GM18861 (cell line): ENCODE measurements at regions not wholly inside any gene's neighbourhood (a gene's known extent, or its start where the extent isn't known, plus 50 kb on each side); places are given as distances from the start of the nearest gene placed in this dataset.
"Not testable (repeated sequence)": the region's sequence is repeated elsewhere in the genome, so short reads cannot be mapped to it uniquely, and the experiment has no call there.

Source experiments
- ATAC-seq: cut with Tn5 transposase; IDR thresholded peaks from one replicate; pipeline ENCODE4 v1.9.1; 2021; ENCODE audit not compliant: unreplicated experiment

GRCh38 chr4:148692242-148692641 lies 250.0 kb upstream of the NR3C2 start:
- no peak for ATAC-seq

- no peak for ATAC-seq
Observed at GRCh38 chr4:148686449-148686848, 244.2 kb upstream of the NR3C2 start.

DNA sequence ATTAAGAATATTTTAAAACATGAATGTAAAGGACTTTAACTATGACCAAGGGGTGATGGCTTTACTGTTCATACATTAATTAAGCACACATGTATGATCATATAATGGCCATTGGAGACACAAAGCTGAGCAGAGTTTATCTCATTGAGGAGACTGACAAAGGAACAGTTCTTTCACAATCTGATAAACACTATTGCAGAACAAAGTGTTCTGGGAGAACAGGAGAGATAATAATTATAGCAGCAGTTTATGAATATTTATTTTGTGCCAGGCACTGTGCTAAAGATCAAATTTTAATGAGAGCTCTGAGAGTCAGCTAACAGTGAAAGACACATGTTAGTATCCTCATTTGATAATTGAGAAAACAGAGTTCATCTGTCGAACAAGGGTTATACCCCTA lies 242.4 kb upstream of the NR3C2 start:
- no peak for ATAC-seq

- no peak for ATAC-seq
Observed at GRCh38 chr4:148680884-148681283, 238.7 kb upstream of the NR3C2 start.

DNA sequence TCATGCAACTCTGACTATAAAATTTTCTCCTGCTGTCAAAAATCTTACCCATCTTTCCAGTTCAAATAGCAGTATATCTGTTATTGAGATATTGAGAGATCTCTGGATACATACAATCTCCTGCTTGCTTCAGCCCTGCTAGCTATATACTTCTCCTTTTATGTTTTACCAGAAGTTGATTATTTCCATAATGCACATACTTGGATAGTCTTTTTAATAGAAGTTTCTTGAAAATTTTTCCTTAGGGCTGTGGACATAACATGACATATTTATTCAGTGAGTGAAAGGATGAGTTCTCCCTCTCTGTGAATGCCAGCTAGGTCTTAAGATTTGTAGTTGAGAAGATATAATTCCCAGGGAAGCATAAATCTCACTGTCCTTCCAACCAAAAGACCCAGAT lies 234.1 kb upstream of the NR3C2 start:
- no peak for ATAC-seq

GRCh38 chr4:148674876-148675275 lies 232.7 kb upstream of the NR3C2 start:
- no peak for ATAC-seq

DNA sequence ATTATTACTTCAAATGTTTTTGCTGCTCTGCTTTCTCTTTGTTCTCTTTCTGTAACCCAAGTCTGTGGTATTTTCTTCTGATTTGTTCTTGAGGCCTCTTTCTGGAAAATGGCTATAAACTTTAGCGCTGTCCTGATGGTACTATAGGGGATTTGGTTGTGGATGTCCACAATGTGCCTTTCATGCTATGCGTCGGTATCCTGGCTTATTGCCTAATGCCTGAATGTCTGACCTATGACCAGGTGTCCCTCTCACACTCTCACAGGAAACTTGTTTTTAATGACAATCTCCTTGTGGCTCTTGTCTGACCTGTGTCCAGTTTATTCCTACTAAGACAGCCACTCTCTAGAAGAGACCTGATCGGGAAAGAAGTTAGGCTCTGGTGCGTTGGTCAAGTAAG lies 222.4 kb upstream of the NR3C2 start:
- no peak for ATAC-seq

GRCh38 chr4:148654131-148654530 lies 211.9 kb upstream of the NR3C2 start:
- no peak for ATAC-seq

DNA sequence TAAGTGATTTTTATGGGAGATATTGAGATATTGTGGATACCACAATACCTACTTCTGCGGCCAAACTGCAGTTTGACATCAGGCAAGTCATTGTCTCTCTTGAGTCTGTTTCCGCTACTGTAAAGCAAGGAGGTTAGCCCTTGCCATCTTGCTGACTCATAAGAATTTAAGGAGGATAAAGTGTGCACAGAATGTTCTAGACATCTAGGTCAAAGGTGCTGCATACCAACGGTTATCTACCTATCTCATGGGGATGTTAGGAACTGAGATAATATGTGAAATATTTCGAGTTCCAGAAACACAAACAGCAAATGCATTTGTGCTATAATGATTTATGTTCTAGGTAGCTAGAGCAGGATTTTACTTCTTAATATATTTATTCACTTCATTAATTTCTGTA lies 211.5 kb upstream of the NR3C2 start:
- no peak for ATAC-seq

GRCh38 chr4:148651991-148652390 lies 209.8 kb upstream of the NR3C2 start:
- ATAC-seq: no peak

GRCh38 chr4:148649652-148650331 lies 207.6 kb upstream of the NR3C2 start:
- no peak for ATAC-seq

- ATAC-seq: no peak
Observed at GRCh38 chr4:148643851-148644250, 201.6 kb upstream of the NR3C2 start.

- no peak for ATAC-seq
Observed at GRCh38 chr4:148642907-148643306, 200.7 kb upstream of the NR3C2 start.

- ATAC-seq: not testable (repeated sequence)
Observed at GRCh38 chr4:148638079-148638478, 195.9 kb upstream of the NR3C2 start.

DNA sequence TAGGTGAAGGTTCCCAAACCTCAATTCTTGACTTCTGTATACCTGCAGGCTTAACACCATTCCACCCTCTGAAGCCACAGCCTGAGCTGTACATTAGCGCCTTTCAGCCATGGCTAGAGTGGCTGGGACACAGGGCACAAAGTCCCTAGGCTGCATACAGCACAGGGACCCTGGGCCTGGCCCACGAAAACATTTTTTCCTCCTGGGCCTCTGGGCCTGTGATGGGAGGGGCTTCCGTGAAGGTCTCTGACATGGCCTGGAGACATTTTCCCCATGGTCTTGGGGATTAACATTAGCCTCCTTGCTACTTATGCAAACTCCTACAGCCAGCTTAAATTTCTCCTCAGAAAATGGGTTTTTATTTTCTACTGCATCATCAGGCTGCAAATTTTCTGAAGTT lies 195.2 kb upstream of the NR3C2 start:
- not testable (repeated sequence) for ATAC-seq

DNA sequence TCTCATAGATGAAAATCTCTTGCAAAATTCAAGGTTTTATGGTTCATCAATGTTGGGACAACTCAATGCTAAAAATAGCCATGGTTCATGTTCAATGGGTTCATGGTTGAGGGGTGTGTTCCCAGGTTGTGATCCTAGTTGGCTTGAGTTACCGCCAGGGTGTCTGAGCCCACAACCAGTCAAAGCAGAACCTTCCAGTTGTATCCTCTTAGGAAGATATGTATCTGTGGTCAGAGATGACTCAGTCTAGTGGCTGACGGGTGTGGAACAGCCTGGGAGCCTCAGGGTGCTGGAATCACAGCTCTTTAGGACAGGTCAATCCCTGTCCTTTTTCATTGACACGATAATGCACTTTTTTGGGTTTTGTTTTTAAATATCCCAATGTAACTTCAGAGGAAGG lies 192.3 kb upstream of the NR3C2 start:
- no peak for ATAC-seq

DNA sequence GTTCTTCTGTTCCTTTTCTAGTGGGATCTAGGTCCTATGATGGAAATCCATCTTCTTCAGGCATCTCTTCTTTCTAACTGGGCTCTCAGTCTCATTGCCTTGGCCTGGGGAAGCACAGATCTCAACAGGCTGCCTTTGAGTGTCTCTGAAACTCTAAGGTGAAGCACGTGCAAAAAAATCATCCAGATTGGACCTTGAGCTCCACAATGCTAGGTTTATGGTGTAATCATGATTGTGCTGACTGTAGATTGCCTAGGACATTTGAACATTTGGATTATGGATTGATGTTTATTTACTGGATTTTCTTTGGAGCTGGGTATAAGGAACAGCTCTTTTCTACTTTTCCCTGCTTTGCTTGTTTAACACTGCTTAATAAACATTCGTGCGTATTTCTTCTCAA lies 191.5 kb upstream of the NR3C2 start:
- ATAC-seq: no peak

DNA sequence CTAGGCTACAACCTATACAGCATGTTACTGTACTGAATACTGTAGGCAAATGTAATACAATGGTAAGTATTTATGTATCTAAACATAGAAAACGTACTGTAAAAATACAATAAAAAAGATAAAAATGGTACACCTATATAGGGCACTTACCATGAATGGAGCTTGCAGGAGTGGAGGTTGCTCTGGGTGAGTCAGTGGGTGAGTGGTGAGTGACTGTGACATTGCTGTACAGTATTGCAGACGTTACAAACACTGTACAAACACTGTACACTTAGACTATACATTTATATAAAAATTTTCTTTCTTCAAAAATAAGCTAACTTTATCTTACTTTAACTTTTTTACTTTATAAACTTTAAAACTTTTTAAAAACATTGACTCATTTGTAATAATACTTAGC lies 190.3 kb upstream of the NR3C2 start:
- ATAC-seq: no peak

DNA sequence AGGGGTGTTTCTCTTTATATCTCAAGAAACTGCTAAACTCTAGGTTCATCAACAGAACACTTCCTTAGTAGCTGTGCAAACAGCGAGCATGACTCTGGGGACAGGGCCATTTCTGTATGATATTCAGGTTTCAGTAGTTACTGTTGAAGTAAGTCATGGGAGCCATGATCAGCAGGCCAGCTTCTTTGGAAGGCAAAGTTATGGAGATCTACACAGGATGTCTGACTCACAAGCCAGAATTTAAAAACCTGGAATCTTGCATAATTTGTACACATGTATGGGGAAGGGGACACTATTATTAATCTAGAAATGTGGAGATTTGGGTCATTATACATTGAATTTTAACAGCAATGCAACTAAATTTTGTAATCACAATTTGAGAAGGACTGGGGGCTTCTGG lies 187.8 kb upstream of the NR3C2 start:
- no peak for ATAC-seq

GRCh38 chr4:148618856-148619255 lies 176.6 kb upstream of the NR3C2 start:
- ATAC-seq: no peak

DNA sequence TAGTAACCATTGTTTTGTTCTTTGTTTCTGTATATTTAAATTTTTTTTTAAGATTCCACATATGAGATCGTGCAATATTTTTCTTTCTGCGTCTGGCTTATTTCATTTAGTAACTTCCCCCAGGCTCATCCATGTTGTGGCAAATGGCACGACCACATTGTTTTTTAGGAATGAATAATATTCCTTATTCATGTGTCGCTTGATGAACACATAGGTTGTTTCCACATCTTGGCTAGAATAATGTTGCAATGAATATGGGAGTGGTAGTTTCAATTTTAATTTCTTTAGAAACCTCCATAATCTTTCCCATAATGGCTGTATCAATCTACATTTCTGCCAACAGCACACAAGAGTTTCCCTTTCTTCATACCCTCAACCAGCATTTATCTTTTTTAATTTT lies 166.8 kb upstream of the NR3C2 start:
- ATAC-seq: no peak

DNA sequence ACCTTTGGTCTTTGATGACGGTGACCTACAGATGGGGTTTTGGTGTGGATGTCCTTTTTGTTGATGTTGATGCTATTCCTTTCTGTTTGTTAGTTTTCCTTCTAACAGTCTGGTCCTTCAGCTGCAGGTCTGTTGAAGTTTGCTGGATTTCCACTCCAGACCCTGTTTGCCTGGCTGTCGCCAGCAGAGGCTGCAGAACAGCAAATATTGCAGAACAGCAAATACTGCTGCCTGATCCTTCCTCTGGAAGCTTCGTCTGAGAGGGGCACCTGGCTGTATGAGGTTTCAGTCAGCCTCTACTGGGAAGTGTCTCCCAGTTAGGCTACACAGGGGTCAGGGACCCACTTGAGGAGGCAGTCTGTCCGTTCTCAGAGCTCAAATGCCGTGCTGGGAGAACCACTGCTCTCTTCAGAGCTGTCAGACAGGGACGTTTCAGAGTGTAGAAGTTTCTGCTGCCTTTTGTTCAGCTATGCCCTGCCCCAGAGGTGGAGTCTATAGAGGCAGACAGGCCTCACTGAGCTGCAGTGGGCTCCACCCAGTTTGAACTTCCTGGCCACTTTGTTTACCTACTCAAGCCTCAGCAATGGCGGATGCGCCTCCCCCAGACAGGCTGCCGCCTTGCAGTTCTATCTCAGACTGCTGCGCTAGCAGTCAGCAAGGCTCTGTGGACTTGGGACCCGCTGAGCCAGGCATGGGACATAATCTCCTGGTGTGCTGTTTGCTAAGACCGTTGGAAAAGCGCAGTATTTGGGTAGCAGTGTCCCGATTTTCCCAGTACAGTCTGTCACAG lies 156.4 kb upstream of the NR3C2 start:
- not testable (repeated sequence) for ATAC-seq

DNA sequence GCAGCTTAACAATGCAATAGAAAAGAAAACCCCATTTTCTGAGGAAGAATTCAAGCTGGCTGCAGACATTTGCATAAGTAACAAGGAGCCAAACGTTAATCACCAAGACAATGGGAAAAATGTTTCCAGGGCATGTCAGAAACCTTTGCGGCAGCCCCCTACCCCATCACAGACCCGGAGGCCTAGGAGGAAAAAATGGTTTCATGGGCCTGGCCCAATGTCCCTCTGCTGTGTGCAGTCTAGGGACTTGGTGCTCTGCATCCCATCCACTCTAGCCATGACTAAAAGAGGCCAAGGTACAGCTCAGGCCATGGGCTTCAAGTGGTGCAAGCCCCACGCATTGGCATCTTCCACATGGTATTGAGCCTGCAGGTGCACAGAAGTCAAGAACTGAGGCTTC lies 147.0 kb upstream of the NR3C2 start:
- no peak for ATAC-seq
